ENCODE measurements at regions not wholly inside any gene's neighbourhood (a gene's known extent, or its start where the extent isn't known, plus 50 kb on each side); places are given as distances from the start of the nearest gene placed in this dataset.

- DNase-seq (ENCODE audit: low read depth) = no peak
- no peak for TF ChIP-seq CTCF (conservative IDR thresholded peaks at IDR 0.05; ENCODE audit: low read depth, low read length)
- H3K4me3 ChIP-seq (ENCODE audit: low read length) = no peak overlapping the region
Observed at GRCh38 chr6:170190046-170190445, 100.8 kb downstream of the DLL1 start.

- no peak overlapping the region for H3K4me3 ChIP-seq (ENCODE audit: low read length)
- no peak for DNase-seq (ENCODE audit: low read depth)
- TF ChIP-seq CTCF (conservative IDR thresholded peaks at IDR 0.05; ENCODE audit: low read depth, low read length) = no peak
Observed at GRCh38 chr6:170189236-170189635, 101.6 kb downstream of the DLL1 start.

GRCh38 chr6:170188571-170189001, 102.3 kb downstream of the DLL1 start:
- TF ChIP-seq CTCF (conservative IDR thresholded peaks at IDR 0.05; ENCODE audit: low read depth, low read length) = no peak
- no peak for DNase-seq (ENCODE audit: low read depth)
- H3K4me3 ChIP-seq (ENCODE audit: low read length) = no peak overlapping the region

GRCh38 chr6:170187669-170188566, 103.0 kb downstream of the DLL1 start:
- DNase-seq (ENCODE audit: low read depth) = no peak
- H3K4me3 ChIP-seq (ENCODE audit: low read length) = no peak overlapping the region
- TF ChIP-seq CTCF (conservative IDR thresholded peaks at IDR 0.05; ENCODE audit: low read depth, low read length) = no peak

- no peak for DNase-seq (ENCODE audit: low read depth)
- no peak overlapping the region for H3K4me3 ChIP-seq (ENCODE audit: low read length)
- no peak for TF ChIP-seq CTCF (conservative IDR thresholded peaks at IDR 0.05; ENCODE audit: low read depth, low read length)
Observed at GRCh38 chr6:170186941-170187668, 103.8 kb downstream of the DLL1 start.

GRCh38 chr6:170186006-170186935, 104.6 kb downstream of the DLL1 start:
- no peak overlapping the region for H3K4me3 ChIP-seq (ENCODE audit: low read length)
- DNase-seq (ENCODE audit: low read depth) = no peak

More at GRCh38 chr6:170186006-170186935, 104.6 kb downstream of the DLL1 start:
- TF ChIP-seq CTCF (conservative IDR thresholded peaks at IDR 0.05; ENCODE audit: low read depth, low read length) = no peak

Measured in retinal pigment epithelial cell (primary cell).